Skeletal muscle tissue (tissue), 3 donors: ENCODE measurements at regions not wholly inside any gene's neighbourhood (a gene's known extent, or its start where the extent isn't known, plus 50 kb on each side); places are given as distances from the start of the nearest gene placed in this dataset.

Experiments
- H3K27ac ChIP-seq: one replicate; pipeline ENCODE4 v1.7.0; 2013; ENCODE audit warnings: mild to moderate bottlenecking, low read depth, low read length, inconsistent platforms
- H3K27me3 ChIP-seq, 3 donors: one replicate each; pipeline ENCODE4 v1.7.0; 2013; ENCODE audit warnings: low read length in 3 of 3; ENCODE audit not compliant: control insufficient read depth in 3 of 3, insufficient read depth in 3 of 3
- H3K36me3 ChIP-seq, 3 donors: one replicate each; pipeline ENCODE4 v1.7.0; 2013; ENCODE audit warnings: low read length in 3 of 3; ENCODE audit not compliant: control insufficient read depth in 3 of 3, insufficient read depth in 3 of 3
- H3K4me1 ChIP-seq, 3 donors: one replicate each; pipeline ENCODE4 v1.7.0; 2013; ENCODE audit warnings: low read length in 3 of 3, mild to moderate bottlenecking in 3 of 3; ENCODE audit not compliant: control insufficient read depth in 3 of 3, insufficient read depth in 3 of 3
- H3K4me3 ChIP-seq, 3 donors: one replicate each; pipeline ENCODE4 v1.7.0; 2013; ENCODE audit warnings: low read length in 3 of 3
- H3K9ac ChIP-seq, 3 donors: one replicate each; pipeline ENCODE4 v1.7.0; 2013; ENCODE audit warnings: low read length in 3 of 3, mild to moderate bottlenecking in 3 of 3, moderate library complexity in 2 of 3, low read depth in 1 of 3
- H3K9me3 ChIP-seq, 3 donors: one replicate each; pipeline ENCODE4 v1.7.0; 2013; ENCODE audit warnings: low read length in 3 of 3; ENCODE audit not compliant: control insufficient read depth in 3 of 3
- donor health status: Osteomylitis.

GRCh38 chr16:65672960-65673359, 551.1 kb upstream of the CDH11 start:
- Histone ChIP-seq H3K27ac (no peak overlapping the region), H3K9ac (no peak overlapping the region), H3K9me3 (no peaks in the 10 kb centered on the region), H3K4me1 (peaks cover 0 to 7% (median 0%) of the 10 kb centered on the region in 3 donors), H3K4me3 (no peak overlapping the region), H3K36me3 (no peaks in the 10 kb centered on the region), H3K27me3 (no peaks in the 10 kb centered on the region)

GRCh38 chr16:65671071-65671470, 549.2 kb upstream of the CDH11 start:
- Histone ChIP-seq H3K27me3 (no peaks in the 10 kb centered on the region), H3K9ac (no peak overlapping the region), H3K27ac (no peak overlapping the region)

GRCh38 chr16:65668064-65668595, 546.3 kb upstream of the CDH11 start:
- no peaks in the 10 kb centered on the region for H3K9me3 ChIP-seq
- peaks cover 0 to 6% (median 0%) of the 10 kb centered on the region in 3 donors for H3K4me1 ChIP-seq
- H3K27me3 ChIP-seq: no peaks in the 10 kb centered on the region
- no peak overlapping the region for H3K9ac ChIP-seq
- H3K36me3 ChIP-seq: no peaks in the 10 kb centered on the region
- no peak overlapping the region for H3K27ac ChIP-seq
- no peak overlapping the region for H3K4me3 ChIP-seq

More at GRCh38 chr16:65671071-65671470, 549.2 kb upstream of the CDH11 start:
- no peak overlapping the region for H3K4me3 ChIP-seq
- H3K9me3 ChIP-seq: no peaks in the 10 kb centered on the region
- no peaks in the 10 kb centered on the region for H3K36me3 ChIP-seq
- peaks cover 0 to 9% (median 0%) of the 10 kb centered on the region in 3 donors for H3K4me1 ChIP-seq

- Histone ChIP-seq H3K9ac (no peak overlapping the region), H3K4me1 (peaks cover 0 to 6% (median 0%) of the 10 kb centered on the region in 3 donors), H3K36me3 (no peaks in the 10 kb centered on the region), H3K27me3 (no peaks in the 10 kb centered on the region), H3K27ac (no peak overlapping the region), H3K4me3 (no peak overlapping the region), H3K9me3 (no peaks in the 10 kb centered on the region)
Measured at GRCh38 chr16:65667011-65667578, 545.2 kb upstream of the CDH11 start.

- Histone ChIP-seq H3K4me3 (no peak overlapping the region), H3K27ac (no peak overlapping the region), H3K4me1 (peaks cover 0 to 6% (median 0%) of the 10 kb centered on the region in 3 donors), H3K36me3 (no peaks in the 10 kb centered on the region), H3K27me3 (no peaks in the 10 kb centered on the region), H3K9ac (no peak overlapping the region), H3K9me3 (no peaks in the 10 kb centered on the region)
Measured at GRCh38 chr16:65666132-65666941, 544.5 kb upstream of the CDH11 start.

- Histone ChIP-seq H3K9ac (no peak overlapping the region), H3K4me3 (no peak overlapping the region), H3K27me3 (no peaks in the 10 kb centered on the region), H3K36me3 (no peaks in the 10 kb centered on the region), H3K27ac (no peak overlapping the region), H3K9me3 (no peaks in the 10 kb centered on the region), H3K4me1 (peaks cover 0 to 6% (median 0%) of the 10 kb centered on the region in 3 donors)
Measured at GRCh38 chr16:65665586-65665985, 543.7 kb upstream of the CDH11 start.

GRCh38 chr16:65663774-65664173, 541.9 kb upstream of the CDH11 start:
- no peaks in the 10 kb centered on the region for H3K36me3 ChIP-seq
- H3K4me1 ChIP-seq: peaks cover 0 to 6% (median 0%) of the 10 kb centered on the region in 3 donors
- peaks cover 0 to 9% (median 0%) of the 10 kb centered on the region in 3 donors for H3K27me3 ChIP-seq
- H3K27ac ChIP-seq: no peak overlapping the region
- no peak overlapping the region for H3K4me3 ChIP-seq
- H3K9ac ChIP-seq: no peak overlapping the region
- H3K9me3 ChIP-seq: no peaks in the 10 kb centered on the region

GRCh38 chr16:65662256-65662655, 540.4 kb upstream of the CDH11 start:
- Histone ChIP-seq H3K4me3 (no peak overlapping the region), H3K9me3 (no peaks in the 10 kb centered on the region), H3K4me1 (peaks cover 0 to 6% (median 2%) of the 10 kb centered on the region in 3 donors), H3K27ac (no peak overlapping the region), H3K27me3 (peaks cover 0 to 12% (median 0%) of the 10 kb centered on the region in 3 donors), H3K36me3 (no peaks in the 10 kb centered on the region), H3K9ac (no peak overlapping the region)

- H3K36me3 ChIP-seq: no peaks in the 10 kb centered on the region
- H3K27me3 ChIP-seq: peaks cover 0 to 13% (median 1%) of the 10 kb centered on the region in 3 donors
- H3K27ac ChIP-seq: no peak overlapping the region
- peaks cover 0 to 4% (median 2%) of the 10 kb centered on the region in 3 donors for H3K4me1 ChIP-seq
- H3K4me3 ChIP-seq: no peak overlapping the region
- H3K9ac ChIP-seq: no peak overlapping the region
- H3K9me3 ChIP-seq: no peaks in the 10 kb centered on the region
Measured at GRCh38 chr16:65661558-65661957, 539.7 kb upstream of the CDH11 start.

- H3K27me3 ChIP-seq: peaks cover 0 to 17% (median 3%) of the 10 kb centered on the region in 3 donors
- H3K4me3 ChIP-seq: no peak overlapping the region
- H3K9me3 ChIP-seq: no peaks in the 10 kb centered on the region
- H3K4me1 ChIP-seq: peaks cover 0 to 2% (median 0%) of the 10 kb centered on the region in 3 donors
- H3K36me3 ChIP-seq: no peaks in the 10 kb centered on the region
- H3K9ac ChIP-seq: no peak overlapping the region
- no peak overlapping the region for H3K27ac ChIP-seq
Measured at GRCh38 chr16:65660390-65660789, 538.5 kb upstream of the CDH11 start.
